ENCODE measurements at regions not wholly inside any gene's neighbourhood (a gene's known extent, or its start where the extent isn't known, plus 50 kb on each side); places are given as distances from the start of the nearest gene placed in this dataset.

- peak overlapping the region; percentile 27; the same call in 1 of the 2 replicates for H3K27ac ChIP-seq (ENCODE audit: low read length)
- no peak for DNase-seq
- peaks cover 12% of the 10 kb centered on the region for H3F3A ChIP-seq (ENCODE audit: insufficient read depth, low read length)
- peak overlapping the region; percentile 88 for H2AFZ ChIP-seq (ENCODE audit: low read length)
- no peaks in the 10 kb centered on the region for H3K9me3 ChIP-seq (replicated peaks; ENCODE audit: insufficient read depth, low read length)
- peak overlapping the region; percentile 70 for H3K4me3 ChIP-seq (ENCODE audit: low read length)
- TF ChIP-seq, protein P1, sequence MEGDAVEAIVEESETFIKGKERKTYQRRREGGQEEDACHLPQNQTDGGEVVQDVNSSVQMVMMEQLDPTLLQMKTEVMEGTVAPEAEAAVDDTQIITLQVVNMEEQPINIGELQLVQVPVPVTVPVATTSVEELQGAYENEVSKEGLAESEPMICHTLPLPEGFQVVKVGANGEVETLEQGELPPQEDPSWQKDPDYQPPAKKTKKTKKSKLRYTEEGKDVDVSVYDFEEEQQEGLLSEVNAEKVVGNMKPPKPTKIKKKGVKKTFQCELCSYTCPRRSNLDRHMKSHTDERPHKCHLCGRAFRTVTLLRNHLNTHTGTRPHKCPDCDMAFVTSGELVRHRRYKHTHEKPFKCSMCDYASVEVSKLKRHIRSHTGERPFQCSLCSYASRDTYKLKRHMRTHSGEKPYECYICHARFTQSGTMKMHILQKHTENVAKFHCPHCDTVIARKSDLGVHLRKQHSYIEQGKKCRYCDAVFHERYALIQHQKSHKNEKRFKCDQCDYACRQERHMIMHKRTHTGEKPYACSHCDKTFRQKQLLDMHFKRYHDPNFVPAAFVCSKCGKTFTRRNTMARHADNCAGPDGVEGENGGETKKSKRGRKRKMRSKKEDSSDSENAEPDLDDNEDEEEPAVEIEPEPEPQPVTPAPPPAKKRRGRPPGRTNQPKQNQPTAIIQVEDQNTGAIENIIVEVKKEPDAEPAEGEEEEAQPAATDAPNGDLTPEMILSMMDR (IDR thresholded peaks at IDR 0.05; ENCODE audit: low read length): no peak
- TF ChIP-seq EZH2 (optimal IDR thresholded peaks at IDR 0.05; ENCODE audit: low read depth, low read length) (no peak), EZH2phosphoT487 (IDR thresholded peaks at IDR 0.05; ENCODE audit: low read length) (no peak)
- H3K4me1 ChIP-seq (ENCODE audit: low read length): peaks cover 33% of the 10 kb centered on the region
- H3K9me2 ChIP-seq (replicated peaks; ENCODE audit: insufficient read depth, low read length): no peaks in the 10 kb centered on the region
- no peaks in the 10 kb centered on the region for H3K36me3 ChIP-seq (replicated peaks; ENCODE audit: insufficient read depth, low read length)
- H4K20me1 ChIP-seq (ENCODE audit: insufficient read depth, low read length): no peaks in the 10 kb centered on the region
- no peaks in the 10 kb centered on the region for H3K79me2 ChIP-seq (ENCODE audit: low read length)
- H3K4me2 ChIP-seq (ENCODE audit: low read depth, low read length): peak overlapping the region; percentile 71
- H3K27me3 ChIP-seq (replicated peaks; ENCODE audit: insufficient read depth, low read length): no peaks in the 10 kb centered on the region
- H3K9ac ChIP-seq (ENCODE audit: low read length): peak overlapping the region; percentile 59
These were observed 83.4 kb upstream of the PELI1 start for GRCh38 chr2:64227603-64228125.

DNA sequence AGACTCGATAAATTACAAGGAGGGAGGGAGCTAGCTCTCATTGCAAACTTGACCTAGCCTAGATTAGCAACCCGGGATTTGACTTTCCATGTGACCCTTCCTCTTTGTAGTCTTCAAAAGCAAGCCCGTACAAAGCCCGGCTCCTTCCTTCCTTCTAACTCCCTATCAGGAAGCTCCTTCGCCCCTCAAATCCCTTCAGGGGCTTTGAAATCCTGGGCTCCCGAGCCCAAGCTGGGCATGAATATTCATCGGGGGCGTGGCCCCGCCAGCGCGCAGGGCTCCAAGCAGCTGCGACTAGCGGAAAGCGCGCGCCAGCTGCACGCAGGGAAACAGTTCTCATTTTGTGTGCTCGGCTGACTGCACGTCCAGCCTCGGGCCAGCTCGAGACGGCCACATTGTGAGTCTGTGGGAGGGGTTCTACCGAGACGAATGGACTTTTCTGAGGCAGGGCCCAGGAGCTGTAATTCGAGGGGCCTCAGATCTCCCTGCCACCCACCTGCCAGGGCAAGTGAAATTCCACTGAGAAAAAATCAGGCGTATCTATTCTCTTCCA lies 84.0 kb upstream of the PELI1 start:
- no peaks in the 10 kb centered on the region for H3K9me2 ChIP-seq (replicated peaks; ENCODE audit: insufficient read depth, low read length)
- H3K9me3 ChIP-seq (replicated peaks; ENCODE audit: insufficient read depth, low read length): no peaks in the 10 kb centered on the region
- peak overlapping the region; percentile 71 for H3K4me2 ChIP-seq (ENCODE audit: low read depth, low read length)
- H3K4me1 ChIP-seq (ENCODE audit: low read length): peaks cover 27% of the 10 kb centered on the region
- peak; percentile 87 for DNase-seq
- peaks cover 9% of the 10 kb centered on the region for H3F3A ChIP-seq (ENCODE audit: insufficient read depth, low read length)
- H3K27ac ChIP-seq (ENCODE audit: low read length): peak overlapping the region; percentile 27; the same call in 1 of the 2 replicates
- no peaks in the 10 kb centered on the region for H3K36me3 ChIP-seq (replicated peaks; ENCODE audit: insufficient read depth, low read length)
- peak overlapping the region; percentile 70 for H3K4me3 ChIP-seq (ENCODE audit: low read length)
- no peaks in the 10 kb centered on the region for H3K79me2 ChIP-seq (ENCODE audit: low read length)
- no peaks in the 10 kb centered on the region for H4K20me1 ChIP-seq (ENCODE audit: insufficient read depth, low read length)
- no peak for TF ChIP-seq EZH2phosphoT487 (IDR thresholded peaks at IDR 0.05; ENCODE audit: low read length)
- TF ChIP-seq EZH2 (optimal IDR thresholded peaks at IDR 0.05; ENCODE audit: low read depth, low read length): no peak
- TF ChIP-seq, protein P1 (IDR thresholded peaks at IDR 0.05; ENCODE audit: low read length): no peak
- peak overlapping the region; percentile 88 for H2AFZ ChIP-seq (ENCODE audit: low read length)
- H3K27me3 ChIP-seq (replicated peaks; ENCODE audit: insufficient read depth, low read length): no peaks in the 10 kb centered on the region
- peak overlapping the region; percentile 59 for H3K9ac ChIP-seq (ENCODE audit: low read length)

GRCh38 chr2:64228918-64229317 lies 84.7 kb upstream of the PELI1 start:
- H2AFZ ChIP-seq (ENCODE audit: low read length): peak overlapping the region; percentile 88
- no peak for DNase-seq
- H3K27ac ChIP-seq (ENCODE audit: low read length): peak overlapping the region; percentile 27; the same call in 1 of the 2 replicates
- TF ChIP-seq EZH2phosphoT487 (IDR thresholded peaks at IDR 0.05; ENCODE audit: low read length) (no peak), EZH2 (optimal IDR thresholded peaks at IDR 0.05; ENCODE audit: low read depth, low read length) (no peak)
- TF ChIP-seq, protein P1 (IDR thresholded peaks at IDR 0.05; ENCODE audit: low read length): no peak
- no peaks in the 10 kb centered on the region for H3K79me2 ChIP-seq (ENCODE audit: low read length)
- H3K4me1 ChIP-seq (ENCODE audit: low read length): peaks cover 20% of the 10 kb centered on the region
- peak overlapping the region; percentile 70 for H3K4me3 ChIP-seq (ENCODE audit: low read length)
- H3K36me3 ChIP-seq (replicated peaks; ENCODE audit: insufficient read depth, low read length): no peaks in the 10 kb centered on the region
- H3K9ac ChIP-seq (ENCODE audit: low read length): peak overlapping the region; percentile 59; the same call in 1 of the 2 replicates
- H3K4me2 ChIP-seq (ENCODE audit: low read depth, low read length): peak overlapping the region; percentile 71
- H3K9me3 ChIP-seq (replicated peaks; ENCODE audit: insufficient read depth, low read length): no peaks in the 10 kb centered on the region
- no peaks in the 10 kb centered on the region for H3K27me3 ChIP-seq (replicated peaks; ENCODE audit: insufficient read depth, low read length)
- peaks cover 5% of the 10 kb centered on the region; the same call in 1 of the 2 replicates for H3F3A ChIP-seq (ENCODE audit: insufficient read depth, low read length)
- H4K20me1 ChIP-seq (ENCODE audit: insufficient read depth, low read length): no peaks in the 10 kb centered on the region
- no peaks in the 10 kb centered on the region for H3K9me2 ChIP-seq (replicated peaks; ENCODE audit: insufficient read depth, low read length)
